Astrocyte of the cerebellum (primary cell): ENCODE measurements at regions not wholly inside any gene's neighbourhood (a gene's known extent, or its start where the extent isn't known, plus 50 kb on each side); places are given as distances from the start of the nearest gene placed in this dataset.

Source experiments
- DNase-seq: peaks from one replicate; pipeline ENCODE4 v3.0.0-alpha.2; 2011; ENCODE audit warnings: low read depth
- H3K4me3 ChIP-seq: 2 replicates; pipeline ENCODE4 v1.5.1; 2011; ENCODE audit warnings: mild to moderate bottlenecking, low read depth, low read length, moderate library complexity
- CTCF ChIP-seq: IDR thresholded peaks from 2 replicates; pipeline ENCODE4 v1.5.1; 2012; ENCODE audit warnings: low read length, low read depth, moderate library complexity, mild to moderate bottlenecking; ENCODE audit errors: missing control alignments
- in situ Hi-C: cut with HindIII; loops from 2 replicates; pipeline ENCODE4 v1.10.0; 2017; ENCODE audit warnings: low sequenced_read_pairs

- in situ Hi-C loops, result no loop called here
- no peak for TF ChIP-seq CTCF
- no peak overlapping the region for H3K4me3 ChIP-seq
- no peak for DNase-seq
These were observed 526.7 kb upstream of the TRPC7 start for GRCh38 chr5:136892000-136892399.

GRCh38 chr5:136891175-136891972 is 526.0 kb upstream of the TRPC7 start:
- no peak overlapping the region for H3K4me3 ChIP-seq
- no peak for DNase-seq
- in situ Hi-C loops, result no loop called here
- no peak for TF ChIP-seq CTCF

- in situ Hi-C loops, result no loop called here
- DNase-seq, result peak; percentile 19
- no peak for TF ChIP-seq CTCF
- no peak overlapping the region for H3K4me3 ChIP-seq
These were observed 525.2 kb upstream of the TRPC7 start for GRCh38 chr5:136890431-136891148.

- no peak for DNase-seq
- in situ Hi-C loops, result no loop called here
- no peak overlapping the region for H3K4me3 ChIP-seq
- TF ChIP-seq CTCF, result no peak
These were observed 521.3 kb upstream of the TRPC7 start for GRCh38 chr5:136886608-136887007.

- DNase-seq, result no peak
- in situ Hi-C loops, result no loop called here
- TF ChIP-seq CTCF, result no peak
- no peak overlapping the region for H3K4me3 ChIP-seq
These were observed 499.6 kb upstream of the TRPC7 start for GRCh38 chr5:136864960-136865359.

GRCh38 chr5:136856648-136857047 is 491.3 kb upstream of the TRPC7 start:
- TF ChIP-seq CTCF, result no peak

More at GRCh38 chr5:136856648-136857047, 491.3 kb upstream of the TRPC7 start:
- in situ Hi-C loops, result no loop called here
- H3K4me3 ChIP-seq, result no peak overlapping the region
- no peak for DNase-seq
